HCT116 (cell line): ENCODE measurements at regions not wholly inside any gene's neighbourhood (a gene's known extent, or its start where the extent isn't known, plus 50 kb on each side); places are given as distances from the start of the nearest gene placed in this dataset.

Experiments
- ATAC-seq: fragments of 200-7000 bp; cut with Tn5 transposase; 2 replicates; pipeline ENCODE4 v1.9.1; 2020; ENCODE audit warnings: mild to moderate bottlenecking, moderate library complexity
- BruUV-seq: library from RNA; stranded (reverse); fragments of 400-500 nt; replicated peaks from 2 replicates; lab custom pipeline; 2021; lab: Mats Ljungman, UMichigan
- CTCF ChIA-PET: fragments of 300-600 bp; sonication (Branson Sonifier 250); formaldehyde crosslinking; loops from one replicate; lab custom pipeline; 2021; ENCODE audit warnings: antibody characterized with exemption; lab: Charles Lee
- POLR2A ChIA-PET: fragments of 300-600, 350-600 bp; sonication (Branson Sonifier 250); formaldehyde crosslinking; loops from one replicate; lab custom pipeline; 2021; ENCODE audit warnings: antibody characterized with exemption; lab: Charles Lee
- RAD21 ChIA-PET, 2 experiments: fragments of 300-600 bp; sonication (Branson Sonifier 250); formaldehyde crosslinking; loops; one replicate each; lab custom pipeline; 2023; ENCODE audit warnings: low total read pairs in 2 of 2; ENCODE audit not compliant: uncharacterized antibody in 2 of 2, unreplicated experiment in 2 of 2, low non-redundant PET in 1 of 2; lab: Charles Lee
- DNase-seq: peaks from one replicate; pipeline ENCODE4 v3.0.0-alpha.2; 2010; ENCODE audit warnings: low read depth, low spot score
- H2AFZ ChIP-seq: fragments of 200-600 bp; shearing (Covaris generic), sonication (generic); 2 replicates; pipeline ENCODE4 v1.6.1; 2017; ENCODE audit warnings: low read depth, mixed run types, mixed read lengths, antibody characterized with exemption, low read length; ENCODE audit not compliant: poor library complexity, severe bottlenecking
- H3K27ac ChIP-seq: 2 replicates; pipeline ENCODE4 v1.5.1; 2012; ENCODE audit warnings: low read depth, low read length
- H3K27me3 ChIP-seq: fragments of 200-600 bp; sonication (generic); 2 replicates; pipeline ENCODE4 v1.6.1; 2016; ENCODE audit warnings: mixed run types, low read length, mixed read lengths; ENCODE audit not compliant: insufficient read depth
- H3K36me3 ChIP-seq, 2 experiments: fragments of 200-500 bp in 1 of 2; fragments of 200-600 bp in 1 of 2; sonication (Bioruptor generic) in 1 of 2; sonication (generic) in 1 of 2; 2 replicates each; pipeline versions ENCODE4 v1.5.1 to v1.6.1; 2014 to 2016; ENCODE audit warnings: low read length in 2 of 2, inconsistent platforms in 1 of 2, mixed read lengths in 1 of 2, mixed run types in 1 of 2; ENCODE audit not compliant: insufficient read depth in 2 of 2, control insufficient read depth in 1 of 2
- H3K4me1 ChIP-seq, 2 experiments: fragments of 200-600 bp in 1 of 2; sonication (generic) in 1 of 2; 2 replicates each; pipeline versions ENCODE4 v1.5.1 to v1.6.1; 2012 to 2017; ENCODE audit warnings: low read length in 2 of 2, inconsistent platforms in 1 of 2, mild to moderate bottlenecking in 1 of 2, mixed read lengths in 1 of 2, mixed run types in 1 of 2, moderate library complexity in 1 of 2; ENCODE audit not compliant: insufficient read depth in 2 of 2, control insufficient read depth in 1 of 2
- H3K4me2 ChIP-seq: fragments of 200-600 bp; sonication (generic); 2 replicates; pipeline ENCODE4 v1.6.1; 2017; ENCODE audit warnings: mixed run types, low read length, mixed read lengths
- H3K4me3 ChIP-seq, 2 experiments: fragments of 200-600 bp in 1 of 2; sonication (generic) in 1 of 2; replicated peaks in 1 of 2; 2 replicates each; pipeline ENCODE4 v1.5.1; 2011 to 2016; ENCODE audit warnings: low read length in 2 of 2, control low read depth in 1 of 2, low read depth in 1 of 2, mild to moderate bottlenecking in 1 of 2, mixed read lengths in 1 of 2, mixed run types in 1 of 2
- H3K79me2 ChIP-seq: fragments of 200-600 bp; sonication (generic); 2 replicates; pipeline ENCODE4 v1.6.1; 2017; ENCODE audit warnings: mild to moderate bottlenecking, mixed run types, low read length, moderate library complexity, mixed read lengths; ENCODE audit not compliant: insufficient read depth
- H3K9ac ChIP-seq: fragments of 200-600 bp; sonication (generic); 2 replicates; pipeline ENCODE4 v1.6.1; 2016; ENCODE audit warnings: low read length, mixed read lengths
- H3K9me2 ChIP-seq: fragments of 200-600 bp; sonication (generic), shearing (Covaris generic); 2 replicates; pipeline ENCODE4 v1.6.1; 2017; ENCODE audit warnings: mixed run types, mild to moderate bottlenecking, moderate library complexity; ENCODE audit not compliant: insufficient read depth
- H3K9me3 ChIP-seq, 2 experiments: fragments of 200-500 bp in 1 of 2; fragments of 200-600 bp in 1 of 2; sonication (Bioruptor generic) in 1 of 2; sonication (generic) in 1 of 2; 2 replicates each; pipeline ENCODE4 v1.6.1; 2014 to 2017; ENCODE audit warnings: low read length in 2 of 2, mixed read lengths in 2 of 2, inconsistent platforms in 1 of 2, low read depth in 1 of 2, mild to moderate bottlenecking in 1 of 2, mixed run types in 1 of 2, moderate library complexity in 1 of 2; ENCODE audit not compliant: control insufficient read depth in 1 of 2, insufficient read depth in 1 of 2
- H4K20me1 ChIP-seq: fragments of 200-600 bp; sonication (generic), shearing (Covaris generic); 2 replicates; pipeline ENCODE4 v1.6.1; 2017; ENCODE audit warnings: mixed run types, mild to moderate bottlenecking, moderate library complexity; ENCODE audit not compliant: insufficient read depth
- ATF3 ChIP-seq: IDR thresholded peaks from 2 replicates; pipeline ENCODE4 v1.6.1; 2012
- CBX3 ChIP-seq: IDR thresholded peaks from 2 replicates; pipeline ENCODE4 v1.6.1; 2012; ENCODE audit warnings: low read depth
- CEBPB ChIP-seq: IDR thresholded peaks from 2 replicates; pipeline ENCODE4 v1.6.1; 2012; ENCODE audit warnings: low read depth
- EGR1 ChIP-seq: IDR thresholded peaks from 2 replicates; pipeline ENCODE4 v1.6.1; 2012; ENCODE audit warnings: low read depth
- ELF1 ChIP-seq: IDR thresholded peaks from 2 replicates; pipeline ENCODE4 v1.6.1; 2012; ENCODE audit warnings: low read depth, borderline replicate concordance
- EZH2 ChIP-seq: fragments of 200-600 bp; sonication (generic); IDR thresholded peaks from 2 replicates; pipeline ENCODE4 v1.6.1; 2017; ENCODE audit warnings: antibody characterized with exemption, mixed run types
- EZH2phosphoT487 ChIP-seq: fragments of 200-600 bp; IDR thresholded peaks from 2 replicates; pipeline ENCODE4 v1.6.1; 2018; ENCODE audit warnings: antibody characterized with exemption, borderline replicate concordance
- FOSL1 ChIP-seq: IDR thresholded peaks from 2 replicates; pipeline ENCODE4 v1.6.1; 2012; ENCODE audit warnings: low read depth
- POLR2A ChIP-seq: IDR thresholded peaks from 2 replicates; pipeline ENCODE4 v1.7.0; 2011; ENCODE audit warnings: borderline replicate concordance; ENCODE audit not compliant: insufficient read depth, insufficient read length; ENCODE audit errors: extremely low read depth
- POLR2AphosphoS5 ChIP-seq: IDR thresholded peaks from 2 replicates; pipeline ENCODE4 v1.6.1; 2011; ENCODE audit warnings: mild to moderate bottlenecking, low read depth, low read length, moderate library complexity
- RAD21 ChIP-seq: IDR thresholded peaks from 2 replicates; pipeline ENCODE4 v1.6.1; 2012; ENCODE audit warnings: low read depth, mild to moderate bottlenecking
- SIN3A ChIP-seq: IDR thresholded peaks from 2 replicates; pipeline ENCODE4 v1.6.1; 2012; ENCODE audit warnings: low read depth
- SRF ChIP-seq: IDR thresholded peaks from 2 replicates; pipeline ENCODE4 v1.6.1; 2012; ENCODE audit warnings: low read depth
- ZBTB33 ChIP-seq: IDR thresholded peaks from 2 replicates; pipeline ENCODE4 v1.6.1; 2011; ENCODE audit warnings: mild to moderate bottlenecking, low read length, moderate library complexity; ENCODE audit not compliant: insufficient replicate concordance; ENCODE audit errors: extremely low read depth
- ZFX ChIP-seq: fragments of 450-650 bp; IDR thresholded peaks from 2 replicates; pipeline ENCODE4 v1.6.1; 2017
- ZNF274 ChIP-seq: fragments of 200-500 bp; sonication (Bioruptor generic); IDR thresholded peaks from 2 replicates; pipeline ENCODE4 v1.6.1; 2014; ENCODE audit warnings: mild to moderate bottlenecking, low read depth, low read length, inconsistent platforms
- intact Hi-C: fragments of 100-400 bp; cut with micrococcal nuclease; formaldehyde crosslinking; loops from 2 replicates; pipeline ENCODE4 v1.10.0; 2022

- TF ChIP-seq EZH2phosphoT487: no peak
- no peak for TF ChIP-seq ATF3
- TF ChIP-seq POLR2AphosphoS5: no peak
- TF ChIP-seq SIN3A: no peak
Measured at GRCh38 chr14:99077076-99077843, 194.7 kb downstream of the BCL11B start (continued).

- H3K9ac ChIP-seq: no peak overlapping the region
- no peak overlapping the region for H3K4me3 ChIP-seq
- BruUV-seq: no TSS peak
- TF ChIP-seq EZH2 (no peak), ELF1 (no peak), ZFX (no peak), ZNF274 (no peak), CBX3 (no peak), RAD21 (no peak), ATF3 (no peak), FOSL1 (no peak), SRF (no peak), EGR1 (no peak), EZH2phosphoT487 (no peak), ZBTB33 (no peak), POLR2AphosphoS5 (no peak), CEBPB (no peak), POLR2A (no peak)
- TF ChIP-seq, all 23 proteins: peak for 0
- no peak overlapping the region for H3K4me2 ChIP-seq
- H3K4me1 ChIP-seq: no peaks in the 10 kb centered on the region
- no peaks in the 10 kb centered on the region for H3K79me2 ChIP-seq
- ChIA-PET RAD21 (no interaction called here), POLR2A (no interaction called here), CTCF (no interaction called here)
- DNase-seq (no peak), ATAC-seq (no peak)
- H2AFZ ChIP-seq: no peak overlapping the region
- no peaks in the 10 kb centered on the region for H3K9me3 ChIP-seq
- H3K9me2 ChIP-seq: no peaks in the 10 kb centered on the region
- peaks cover 21% of the 10 kb centered on the region for H3K27me3 ChIP-seq
- intact Hi-C loops: no loop called here
- H4K20me1 ChIP-seq: no peaks in the 10 kb centered on the region
- H3K27ac ChIP-seq: no peak overlapping the region
- no peaks in the 10 kb centered on the region for H3K36me3 ChIP-seq
Measured at GRCh38 chr14:99077844-99078236, 194.2 kb downstream of the BCL11B start.
